ENCODE measurements at regions not wholly inside any gene's neighbourhood (a gene's known extent, or its start where the extent isn't known, plus 50 kb on each side); places are given as distances from the start of the nearest gene placed in this dataset.

- DNase-seq: no peak
- WGBS: 80% methylated on average over 1 of the region's 2 CpGs
Measured at GRCh38 chr9:108130905-108131304, 641.3 kb upstream of the KLF4 start.

DNA sequence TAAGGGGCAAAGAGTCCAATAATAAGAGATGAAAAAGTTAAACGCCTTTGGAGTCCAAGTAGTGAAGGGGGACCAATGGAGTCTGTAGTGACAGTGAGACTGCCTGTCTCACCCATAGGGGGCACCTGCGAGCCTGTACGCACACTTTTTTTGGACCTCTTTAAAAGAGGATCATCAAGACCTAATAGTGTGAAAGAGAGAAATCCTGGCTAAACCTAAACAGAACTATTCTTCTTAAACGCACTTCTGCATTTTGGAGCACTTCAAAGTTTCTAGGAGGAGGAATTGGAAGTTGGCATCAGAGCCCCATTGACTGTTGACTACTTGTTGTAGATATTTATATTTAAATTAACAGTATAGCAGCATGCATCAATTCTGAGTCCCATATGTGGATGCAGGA, 636.1 kb upstream of the KLF4 start:
- no peaks in the 10 kb centered on the region for H3K27me3 ChIP-seq (ENCODE audit: control insufficient read depth in 1 of 2, insufficient read depth in 1 of 2, low read length in 2 of 2)
- H2AFZ ChIP-seq (ENCODE audit: low read depth, low read length): no peak overlapping the region
- 98% methylated on average over 2 of the region's 4 CpGs for WGBS
- no peak overlapping the region for H4K91ac ChIP-seq (ENCODE audit: low read length)
- H3K79me1 ChIP-seq (replicated peaks; ENCODE audit: low read length, poor library complexity, severe bottlenecking): no peaks in the 10 kb centered on the region
- DNase-seq: no peak
- no peak overlapping the region for H2AK5ac ChIP-seq (ENCODE audit: low read length, severe bottlenecking)
- H3K18ac ChIP-seq (ENCODE audit: low read depth in 1 of 2, low read length in 2 of 2): no peak overlapping the region
- no peaks in the 10 kb centered on the region for H3K36me3 ChIP-seq (ENCODE audit: control insufficient read depth in 1 of 2, insufficient read depth in 2 of 2, low read depth in 1 of 2, low read length in 2 of 2)
- no peak overlapping the region for H3K4ac ChIP-seq (ENCODE audit: low read depth in 1 of 2, low read length in 2 of 2)
- H3K9ac ChIP-seq (ENCODE audit: low read length): no peak overlapping the region
- no peaks in the 10 kb centered on the region for H3K4me1 ChIP-seq (ENCODE audit: control insufficient read depth, insufficient read depth, low read depth, low read length)
- H3K4me3 ChIP-seq (ENCODE audit: insufficient read depth in 1 of 2, low read depth in 1 of 2, low read length in 2 of 2): no peak overlapping the region
- H3K23ac ChIP-seq (ENCODE audit: low read length in 2 of 2): no peak overlapping the region
- H4K8ac ChIP-seq (ENCODE audit: low read length): no peak overlapping the region
- H2BK120ac ChIP-seq (ENCODE audit: low read depth, low read length): no peak overlapping the region
- no peak overlapping the region for H3K14ac ChIP-seq (ENCODE audit: low read length in 2 of 2)
- no peak overlapping the region for H2BK5ac ChIP-seq (ENCODE audit: low read depth, low read length, poor library complexity, severe bottlenecking)
- no peaks in the 10 kb centered on the region for H3K9me3 ChIP-seq (ENCODE audit: control insufficient read depth, low read length)
- no peak overlapping the region for H2BK15ac ChIP-seq (ENCODE audit: low read depth, poor library complexity, severe bottlenecking)
- no peak overlapping the region for H2BK12ac ChIP-seq (ENCODE audit: low read length in 2 of 2)
- H3K4me2 ChIP-seq (ENCODE audit: low read length, poor library complexity, severe bottlenecking): no peak overlapping the region
- no peak overlapping the region for H3K27ac ChIP-seq (ENCODE audit: low read length, poor library complexity, severe bottlenecking)

More at GRCh38 chr9:108130905-108131304, 641.3 kb upstream of the KLF4 start:
- Histone ChIP-seq H3K9ac (ENCODE audit: low read length) (no peak overlapping the region), H3K18ac (ENCODE audit: low read depth in 1 of 2, low read length in 2 of 2) (no peak overlapping the region), H3K27ac (ENCODE audit: low read length, poor library complexity, severe bottlenecking) (no peak overlapping the region), H3K9me3 (ENCODE audit: control insufficient read depth, low read length) (peaks cover under 1% of the 10 kb centered on the region), H2BK120ac (ENCODE audit: low read depth, low read length) (no peak overlapping the region), H4K8ac (ENCODE audit: low read length) (no peak overlapping the region), H3K4me1 (ENCODE audit: control insufficient read depth, insufficient read depth, low read depth, low read length) (no peaks in the 10 kb centered on the region), H2BK15ac (ENCODE audit: low read depth, poor library complexity, severe bottlenecking) (no peak overlapping the region), H2AFZ (ENCODE audit: low read depth, low read length) (no peak overlapping the region), H3K23ac (ENCODE audit: low read length in 2 of 2) (no peak overlapping the region), H2BK12ac (ENCODE audit: low read length in 2 of 2) (no peak overlapping the region), H3K79me1 (replicated peaks; ENCODE audit: low read length, poor library complexity, severe bottlenecking) (no peaks in the 10 kb centered on the region), H2BK5ac (ENCODE audit: low read depth, low read length, poor library complexity, severe bottlenecking) (no peak overlapping the region), H3K14ac (ENCODE audit: low read length in 2 of 2) (no peak overlapping the region), H2AK5ac (ENCODE audit: low read length, severe bottlenecking) (no peak overlapping the region), H3K27me3 (ENCODE audit: control insufficient read depth in 1 of 2, insufficient read depth in 1 of 2, low read length in 2 of 2) (no peaks in the 10 kb centered on the region), H3K4ac (ENCODE audit: low read depth in 1 of 2, low read length in 2 of 2) (no peak overlapping the region), H3K4me2 (ENCODE audit: low read length, poor library complexity, severe bottlenecking) (no peak overlapping the region), H3K4me3 (ENCODE audit: insufficient read depth in 1 of 2, low read depth in 1 of 2, low read length in 2 of 2) (no peak overlapping the region), H3K36me3 (ENCODE audit: control insufficient read depth in 1 of 2, insufficient read depth in 2 of 2, low read depth in 1 of 2, low read length in 2 of 2) (no peaks in the 10 kb centered on the region), H4K91ac (ENCODE audit: low read length) (no peak overlapping the region)

- no peak for DNase-seq
- Histone ChIP-seq H3K4me1 (ENCODE audit: control insufficient read depth, insufficient read depth, low read depth, low read length) (no peaks in the 10 kb centered on the region), H3K4me3 (ENCODE audit: insufficient read depth in 1 of 2, low read depth in 1 of 2, low read length in 2 of 2) (no peak overlapping the region), H4K8ac (ENCODE audit: low read length) (no peak overlapping the region), H2BK15ac (ENCODE audit: low read depth, poor library complexity, severe bottlenecking) (no peak overlapping the region), H2AK5ac (ENCODE audit: low read length, severe bottlenecking) (no peak overlapping the region), H3K4me2 (ENCODE audit: low read length, poor library complexity, severe bottlenecking) (no peak overlapping the region), H2BK5ac (ENCODE audit: low read depth, low read length, poor library complexity, severe bottlenecking) (no peak overlapping the region), H3K14ac (ENCODE audit: low read length in 2 of 2) (no peak overlapping the region), H2AFZ (ENCODE audit: low read depth, low read length) (no peak overlapping the region), H3K9ac (ENCODE audit: low read length) (no peak overlapping the region), H3K36me3 (ENCODE audit: control insufficient read depth in 1 of 2, insufficient read depth in 2 of 2, low read depth in 1 of 2, low read length in 2 of 2) (no peaks in the 10 kb centered on the region), H3K18ac (ENCODE audit: low read depth in 1 of 2, low read length in 2 of 2) (no peak overlapping the region), H4K91ac (ENCODE audit: low read length) (no peak overlapping the region), H3K4ac (ENCODE audit: low read depth in 1 of 2, low read length in 2 of 2) (no peak overlapping the region), H3K79me1 (replicated peaks; ENCODE audit: low read length, poor library complexity, severe bottlenecking) (no peaks in the 10 kb centered on the region), H3K9me3 (ENCODE audit: control insufficient read depth, low read length) (no peaks in the 10 kb centered on the region), H2BK120ac (ENCODE audit: low read depth, low read length) (no peak overlapping the region), H2BK12ac (ENCODE audit: low read length in 2 of 2) (no peak overlapping the region), H3K27me3 (ENCODE audit: control insufficient read depth in 1 of 2, insufficient read depth in 1 of 2, low read length in 2 of 2) (no peaks in the 10 kb centered on the region), H3K27ac (ENCODE audit: low read length, poor library complexity, severe bottlenecking) (no peak overlapping the region), H3K23ac (ENCODE audit: low read length in 2 of 2) (no peak overlapping the region)
- whole genome bisulfite sequencing: 95% methylated on average over 11 of the region's 11 CpGs
Measured at GRCh38 chr9:108119530-108120113, 630.1 kb upstream of the KLF4 start.

GRCh38 chr9:108117795-108118194, 628.2 kb upstream of the KLF4 start:
- Histone ChIP-seq H4K8ac (ENCODE audit: low read length) (no peak overlapping the region), H3K4me3 (ENCODE audit: insufficient read depth in 1 of 2, low read depth in 1 of 2, low read length in 2 of 2) (no peak overlapping the region), H3K14ac (ENCODE audit: low read length in 2 of 2) (no peak overlapping the region), H3K4ac (ENCODE audit: low read depth in 1 of 2, low read length in 2 of 2) (no peak overlapping the region), H3K27ac (ENCODE audit: low read length, poor library complexity, severe bottlenecking) (no peak overlapping the region), H2BK15ac (ENCODE audit: low read depth, poor library complexity, severe bottlenecking) (no peak overlapping the region), H3K9ac (ENCODE audit: low read length) (no peak overlapping the region), H4K91ac (ENCODE audit: low read length) (no peak overlapping the region), H2BK120ac (ENCODE audit: low read depth, low read length) (no peak overlapping the region), H2AK5ac (ENCODE audit: low read length, severe bottlenecking) (no peak overlapping the region), H3K27me3 (ENCODE audit: control insufficient read depth in 1 of 2, insufficient read depth in 1 of 2, low read length in 2 of 2) (no peaks in the 10 kb centered on the region), H2AFZ (ENCODE audit: low read depth, low read length) (no peak overlapping the region), H3K9me3 (ENCODE audit: control insufficient read depth, low read length) (no peaks in the 10 kb centered on the region), H3K79me1 (replicated peaks; ENCODE audit: low read length, poor library complexity, severe bottlenecking) (no peaks in the 10 kb centered on the region), H3K4me1 (ENCODE audit: control insufficient read depth, insufficient read depth, low read depth, low read length) (no peaks in the 10 kb centered on the region), H3K18ac (ENCODE audit: low read depth in 1 of 2, low read length in 2 of 2) (no peak overlapping the region), H2BK12ac (ENCODE audit: low read length in 2 of 2) (no peak overlapping the region), H3K36me3 (ENCODE audit: control insufficient read depth in 1 of 2, insufficient read depth in 2 of 2, low read depth in 1 of 2, low read length in 2 of 2) (no peaks in the 10 kb centered on the region), H2BK5ac (ENCODE audit: low read depth, low read length, poor library complexity, severe bottlenecking) (no peak overlapping the region), H3K23ac (ENCODE audit: low read length in 2 of 2) (no peak overlapping the region), H3K4me2 (ENCODE audit: low read length, poor library complexity, severe bottlenecking) (no peak overlapping the region)
- DNase-seq: no peak
- 59% methylated on average over 3 of the region's 3 CpGs for WGBS
